ENCODE measurements at regions not wholly inside any gene's neighbourhood (a gene's known extent, or its start where the extent isn't known, plus 50 kb on each side); places are given as distances from the start of the nearest gene placed in this dataset.

GRCh38 chr2:30373881-30374302 lies 73.2 kb upstream of the LCLAT1 start:
- TF ChIP-seq RAD21 (IDR thresholded peaks at IDR 0.05; ENCODE audit: low read depth) = no peak
- TF ChIP-seq POLR2A (IDR thresholded peaks at IDR 0.05; ENCODE audit: borderline replicate concordance, extremely low read depth, insufficient read depth, insufficient read length) = no peak
- no peak for TF ChIP-seq CTCF (IDR thresholded peaks at IDR 0.05 in 2 of 3, conservative IDR thresholded peaks at IDR 0.05 in 1 of 3; ENCODE audit: borderline replicate concordance in 1 of 3, insufficient read depth in 1 of 3, low read depth in 2 of 3, low read length in 2 of 3)
- TF ChIP-seq SRF (IDR thresholded peaks at IDR 0.05; ENCODE audit: low read depth) = no peak
- TF ChIP-seq EZH2phosphoT487 (IDR thresholded peaks at IDR 0.05; ENCODE audit: borderline replicate concordance) = no peak
- TF ChIP-seq ZFX (IDR thresholded peaks at IDR 0.05) = no peak
- TF ChIP-seq ELF1 (IDR thresholded peaks at IDR 0.05; ENCODE audit: borderline replicate concordance, low read depth) = no peak
- TF ChIP-seq EGR1 (IDR thresholded peaks at IDR 0.05; ENCODE audit: low read depth) = no peak
- no peak for TF ChIP-seq MAX (IDR thresholded peaks at IDR 0.05)
- no peak for TF ChIP-seq POLR2AphosphoS5 (IDR thresholded peaks at IDR 0.05; ENCODE audit: low read depth, low read length)
- no peak for TF ChIP-seq ZBTB33 (IDR thresholded peaks at IDR 0.05; ENCODE audit: extremely low read depth, insufficient replicate concordance, low read length)
- no peak for TF ChIP-seq ZNF274 (IDR thresholded peaks at IDR 0.05; ENCODE audit: low read depth, low read length)
- no peak for TF ChIP-seq REST (IDR thresholded peaks at IDR 0.05; ENCODE audit: low read depth)
- TF ChIP-seq SP1 (IDR thresholded peaks at IDR 0.05; ENCODE audit: low read depth) = no peak
